ENCODE measurements at regions not wholly inside any gene's neighbourhood (a gene's known extent, or its start where the extent isn't known, plus 50 kb on each side); places are given as distances from the start of the nearest gene placed in this dataset.

DNA sequence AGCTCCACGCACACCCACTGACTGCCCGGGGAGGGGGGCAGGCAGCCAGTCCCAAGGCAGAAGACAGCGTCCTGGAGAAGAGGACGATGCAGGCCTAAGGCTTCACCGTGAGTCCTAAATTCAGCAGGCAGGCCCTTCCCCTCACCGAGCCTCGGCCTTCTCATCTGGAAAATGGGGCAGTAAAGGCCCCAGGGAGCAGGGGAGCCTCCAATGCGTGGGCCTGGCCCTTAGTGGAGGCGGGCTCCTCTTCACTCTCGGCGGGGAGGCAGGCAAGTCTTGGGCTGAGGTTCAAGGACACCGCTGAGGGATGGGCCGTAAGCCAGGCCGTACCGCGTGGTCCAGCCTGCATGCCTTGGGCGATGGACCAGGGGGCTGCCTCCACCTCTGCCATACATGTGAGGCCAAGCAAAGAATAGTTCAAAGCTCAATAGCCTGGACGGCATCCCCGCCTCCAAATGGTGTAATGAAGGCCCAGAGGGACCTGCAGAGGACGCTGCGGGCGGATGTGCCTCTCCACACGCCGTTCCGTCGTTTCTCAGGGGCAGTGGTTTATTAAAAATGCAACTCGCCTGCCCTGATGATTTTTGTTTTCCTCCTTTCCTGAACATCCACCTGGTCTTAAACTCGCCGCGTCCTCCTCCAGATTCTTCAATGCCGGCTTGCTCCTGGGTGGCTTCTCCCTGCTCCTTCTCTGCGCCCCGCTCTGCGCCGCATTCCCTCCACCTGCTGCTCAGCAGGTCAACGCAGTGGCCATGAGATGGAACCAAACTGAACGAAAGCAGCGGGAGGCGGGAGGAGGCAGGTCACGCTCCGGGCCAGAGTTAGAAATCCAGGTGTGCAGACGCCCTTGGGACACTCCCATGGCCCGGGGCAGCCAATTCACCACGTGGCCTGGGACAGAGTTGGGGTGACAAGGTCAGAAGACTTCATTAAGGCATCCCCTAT, 627.8 kb downstream of the TBC1D22A start:
- TF ChIP-seq, protein P1, sequence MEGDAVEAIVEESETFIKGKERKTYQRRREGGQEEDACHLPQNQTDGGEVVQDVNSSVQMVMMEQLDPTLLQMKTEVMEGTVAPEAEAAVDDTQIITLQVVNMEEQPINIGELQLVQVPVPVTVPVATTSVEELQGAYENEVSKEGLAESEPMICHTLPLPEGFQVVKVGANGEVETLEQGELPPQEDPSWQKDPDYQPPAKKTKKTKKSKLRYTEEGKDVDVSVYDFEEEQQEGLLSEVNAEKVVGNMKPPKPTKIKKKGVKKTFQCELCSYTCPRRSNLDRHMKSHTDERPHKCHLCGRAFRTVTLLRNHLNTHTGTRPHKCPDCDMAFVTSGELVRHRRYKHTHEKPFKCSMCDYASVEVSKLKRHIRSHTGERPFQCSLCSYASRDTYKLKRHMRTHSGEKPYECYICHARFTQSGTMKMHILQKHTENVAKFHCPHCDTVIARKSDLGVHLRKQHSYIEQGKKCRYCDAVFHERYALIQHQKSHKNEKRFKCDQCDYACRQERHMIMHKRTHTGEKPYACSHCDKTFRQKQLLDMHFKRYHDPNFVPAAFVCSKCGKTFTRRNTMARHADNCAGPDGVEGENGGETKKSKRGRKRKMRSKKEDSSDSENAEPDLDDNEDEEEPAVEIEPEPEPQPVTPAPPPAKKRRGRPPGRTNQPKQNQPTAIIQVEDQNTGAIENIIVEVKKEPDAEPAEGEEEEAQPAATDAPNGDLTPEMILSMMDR (conservative IDR thresholded peaks at IDR 0.05; ENCODE audit: low read depth, low read length): no peak
- no peak for TF ChIP-seq EZH2 (IDR thresholded peaks at IDR 0.05; ENCODE audit: low read length, unreplicated experiment)

Measured in PC-3 (cell line).